Heart left ventricle (tissue), 16 donors: ENCODE measurements at regions not wholly inside any gene's neighbourhood (a gene's known extent, or its start where the extent isn't known, plus 50 kb on each side); places are given as distances from the start of the nearest gene placed in this dataset.

Experiments used
- ATAC-seq, 4 donors: fragments of 200-7000 bp; cut with Tn5 transposase; one replicate each; pipeline ENCODE4 v1.9.1; 2020 to 2022; ENCODE audit warnings: moderate library complexity in 4 of 4, mild to moderate bottlenecking in 3 of 4, moderate number of reproducible peaks in 1 of 4
- DNase-seq, 5 donors: peaks; one replicate each; pipeline ENCODE4 v3.0.0-alpha.2; 2020
- H3K27ac ChIP-seq, 12 donors: fragments of 200-600 bp; sonication (generic) in 4 of 12; one replicate each; pipeline versions ENCODE4 v1.5.0 to v1.8.0; 2016 to 2022; ENCODE audit warnings: mild to moderate bottlenecking in 2 of 12
- H3K27me3 ChIP-seq, 9 donors: fragments of 200-600 bp; sonication (generic) in 2 of 9; one replicate each; pipeline versions ENCODE4 v1.5.1 to v1.8.0; 2016 to 2022; ENCODE audit warnings: mild to moderate bottlenecking in 3 of 9
- H3K36me3 ChIP-seq, 9 donors: fragments of 200-600 bp; sonication (generic) in 2 of 9; one replicate each; pipeline versions ENCODE4 v1.5.0 to v1.8.0; 2018 to 2022; ENCODE audit warnings: mild to moderate bottlenecking in 2 of 9
- H3K4me1 ChIP-seq, 12 donors: fragments of 200-600 bp; sonication (generic) in 4 of 12; one replicate each; pipeline versions ENCODE4 v1.5.0 to v1.8.0; 2016 to 2022; ENCODE audit warnings: mild to moderate bottlenecking in 3 of 12
- H3K4me3 ChIP-seq, 12 donors: fragments of 200-600 bp; sonication (generic) in 4 of 12; one replicate each; pipeline versions ENCODE4 v1.5.0 to v1.8.0; 2017 to 2022; ENCODE audit warnings: mild to moderate bottlenecking in 9 of 12, moderate library complexity in 4 of 12
- H3K9me3 ChIP-seq, 12 donors: fragments of 200-600 bp; sonication (generic) in 4 of 12; one replicate each; pipeline versions ENCODE4 v1.5.0 to v1.8.0; 2016 to 2022; ENCODE audit warnings: mild to moderate bottlenecking in 1 of 12
- POLR2A ChIP-seq, 2 donors: fragments of 450-650 bp; IDR thresholded peaks; one replicate each; pipeline ENCODE4 v1.6.1; 2017; ENCODE audit warnings: antibody characterized with exemption in 2 of 2, mild to moderate bottlenecking in 2 of 2, moderate library complexity in 2 of 2
- WGBS, 4 donors: extraction: QIAGEN DNeasy Blood & Tissue Kit in 2 of 4; methylation state at CpG; one replicate each; pipeline versions ENCODE4 v1.1.5 to v1.1.7; 2013 to 2018; 5-methylcytosine and 5-hydroxymethylcytosine counted together
- intact Hi-C, 10 donors: fragments of 100-400 bp; cut with DNase I; formaldehyde crosslinking; loops; one replicate each; pipeline versions ENCODE4 v1.11.1 to v1.14.2; 2022
- TF ChIP-seq, protein P1 (sequence below), 12 donors: fragments of 200-600 bp; sonication (generic) in 4 of 12; IDR thresholded peaks; one replicate each; pipeline versions ENCODE4 v1.5.0 to v1.8.0; 2018 to 2022; ENCODE audit warnings: antibody characterized with exemption in 12 of 12, mild to moderate bottlenecking in 5 of 12
- donor health status: ischemic (EF 13 %, LVEDD 7.1; RV severe dilation, severe dysfunction).
- donor health status: healthy with polysubstance abuse.
- donor health status: DM: no; HTN: yes; CAD: no.
- donor health status: DM: no; HTN: no; CAD: no.
- donor health status: ischemic (EF 25% LVEDD 6.9; RV normal size, moderate dysfunction).
- donor health status: ischemic (EF 25% LVEDD 5.7; RV mildly dilated, moderate dysfunction).
- donor health status: healthy.
- donor health status: DM: yes; HTN: yes; CAD: no.
- donor health status: ischemic (EF 35%, LVEDD 5.7; RV mildly dilated, moderate dysfunction).
- donor health status: nonischemic (EF 11% LVEDD 7.7; RV severe dilation, severe dysfunction).
- donor health status: DM: yes; HTN: yes; CAD: no.
- donor health status: PGD.
- donor health status: ischemic (EF 29% LVEDD 5.4; RV normal size, mild dysfunction).
- donor health status: nonischemic (EF 23%, LVEDD 6.1; RV moderate dilation, normal function).

DNA sequence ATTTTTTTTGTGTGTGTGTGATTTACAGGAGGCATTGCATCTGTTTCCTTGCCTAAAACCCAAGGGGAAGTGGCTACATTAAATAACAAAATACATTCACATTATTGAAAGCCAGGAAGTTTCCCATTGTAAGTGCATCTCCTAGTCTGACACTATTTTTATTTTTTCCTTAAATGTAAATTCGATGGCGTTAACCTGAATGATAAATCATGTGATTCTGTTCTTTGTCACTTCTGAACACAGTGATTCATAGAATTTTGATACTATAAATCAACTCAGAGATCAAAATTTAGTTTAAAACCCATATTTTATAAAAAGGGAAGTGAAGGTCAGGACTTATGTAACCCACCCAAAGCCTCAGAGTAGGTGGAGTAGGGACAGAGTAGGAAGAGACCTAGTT lies 258.1 kb downstream of the GABRG1 start:
- WGBS, 4 donors, result 58 to 73% (median 63%) methylated on average over 2 of the region's 2 CpGs
- no peak for ATAC-seq

DNA sequence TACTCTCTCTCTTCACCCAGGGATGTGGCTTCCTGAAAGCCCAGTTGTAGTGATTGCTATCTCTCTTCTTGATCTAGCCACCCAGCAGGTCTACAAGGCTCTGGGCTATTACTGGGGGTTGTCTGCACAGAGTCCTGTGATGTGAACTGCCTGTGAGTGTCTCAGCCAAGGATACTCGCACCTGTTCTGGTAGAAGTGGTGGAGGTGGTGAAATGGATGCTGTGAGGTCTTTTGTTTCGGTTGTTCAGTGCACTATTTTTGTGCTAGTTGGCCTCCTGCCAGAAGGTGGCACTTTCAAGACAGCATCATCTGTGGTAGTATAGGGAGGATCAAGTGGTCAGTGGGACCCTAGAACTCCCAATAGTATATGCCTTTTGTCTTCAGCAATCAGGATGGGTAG lies 268.0 kb downstream of the GABRG1 start:
- 83 to 96% (median 88%) methylated on average over 2 of the region's 2 CpGs for WGBS, 4 donors
- intact Hi-C loops, result no loop called here
- Histone ChIP-seq H3K27ac (no peak overlapping the region), H3K36me3 (no peaks in the 10 kb centered on the region), H3K9me3 (peaks cover 0 to 21% (median 0%) of the 10 kb centered on the region in 12 donors), H3K4me1 (no peaks in the 10 kb centered on the region), H3K27me3 (no peaks in the 10 kb centered on the region), H3K4me3 (no peak overlapping the region)
- ATAC-seq, result no peak
- DNase-seq, result no peak
- TF ChIP-seq, protein P1, sequence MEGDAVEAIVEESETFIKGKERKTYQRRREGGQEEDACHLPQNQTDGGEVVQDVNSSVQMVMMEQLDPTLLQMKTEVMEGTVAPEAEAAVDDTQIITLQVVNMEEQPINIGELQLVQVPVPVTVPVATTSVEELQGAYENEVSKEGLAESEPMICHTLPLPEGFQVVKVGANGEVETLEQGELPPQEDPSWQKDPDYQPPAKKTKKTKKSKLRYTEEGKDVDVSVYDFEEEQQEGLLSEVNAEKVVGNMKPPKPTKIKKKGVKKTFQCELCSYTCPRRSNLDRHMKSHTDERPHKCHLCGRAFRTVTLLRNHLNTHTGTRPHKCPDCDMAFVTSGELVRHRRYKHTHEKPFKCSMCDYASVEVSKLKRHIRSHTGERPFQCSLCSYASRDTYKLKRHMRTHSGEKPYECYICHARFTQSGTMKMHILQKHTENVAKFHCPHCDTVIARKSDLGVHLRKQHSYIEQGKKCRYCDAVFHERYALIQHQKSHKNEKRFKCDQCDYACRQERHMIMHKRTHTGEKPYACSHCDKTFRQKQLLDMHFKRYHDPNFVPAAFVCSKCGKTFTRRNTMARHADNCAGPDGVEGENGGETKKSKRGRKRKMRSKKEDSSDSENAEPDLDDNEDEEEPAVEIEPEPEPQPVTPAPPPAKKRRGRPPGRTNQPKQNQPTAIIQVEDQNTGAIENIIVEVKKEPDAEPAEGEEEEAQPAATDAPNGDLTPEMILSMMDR (IDR thresholded peaks at IDR 0.05), result no peak
- TF ChIP-seq POLR2A (IDR thresholded peaks at IDR 0.05), result no peak

More for the DNA sequence above, 258.1 kb downstream of the GABRG1 start:
- Histone ChIP-seq H3K9me3 (no peaks in the 10 kb centered on the region), H3K27ac (no peak overlapping the region), H3K36me3 (no peaks in the 10 kb centered on the region), H3K4me1 (no peaks in the 10 kb centered on the region), H3K27me3 (no peaks in the 10 kb centered on the region), H3K4me3 (no peak overlapping the region)
- TF ChIP-seq POLR2A (IDR thresholded peaks at IDR 0.05), result no peak
- TF ChIP-seq, protein P1 (IDR thresholded peaks at IDR 0.05), result no peak
- no peak for DNase-seq
- intact Hi-C loops, result no loop called here

DNA sequence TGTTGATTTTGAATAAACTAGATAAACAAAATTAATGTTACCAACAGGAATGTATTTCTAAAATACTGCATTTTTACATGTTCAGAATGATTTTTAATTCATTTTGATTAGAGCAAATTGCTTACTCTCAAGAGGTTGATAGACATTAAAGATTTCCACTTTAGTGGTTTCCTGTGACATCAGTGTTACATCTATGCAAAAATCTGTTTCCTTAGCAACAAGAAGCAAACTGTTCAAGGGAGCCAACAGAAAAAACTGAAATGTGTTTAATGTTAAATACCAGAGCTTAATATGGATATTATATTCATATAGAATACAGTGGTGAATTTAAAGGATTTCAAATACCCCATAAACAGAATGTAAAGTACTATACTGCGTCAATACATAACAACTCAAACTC lies 277.8 kb downstream of the GABRG1 start:
- no peaks in the 10 kb centered on the region for H3K27me3 ChIP-seq
- TF ChIP-seq, protein P1 (IDR thresholded peaks at IDR 0.05), result no peak
- TF ChIP-seq POLR2A (IDR thresholded peaks at IDR 0.05), result no peak
- ATAC-seq (no peak), DNase-seq (no peak)
- intact Hi-C loops, result no loop called here
- H3K4me3 ChIP-seq, result no peak overlapping the region
- H3K9me3 ChIP-seq, result no peaks in the 10 kb centered on the region
- 85 to 96% (median 91%) methylated on average over 1 of the region's 1 CpG for WGBS, 4 donors
- no peaks in the 10 kb centered on the region for H3K4me1 ChIP-seq
- no peaks in the 10 kb centered on the region for H3K36me3 ChIP-seq
- no peak overlapping the region for H3K27ac ChIP-seq

GRCh38 chr4:45841791-45842190 lies 282.1 kb downstream of the GABRG1 start:
- 59 to 78% (median 73%) methylated on average over 2 of the region's 2 CpGs for WGBS, 4 donors
- H3K9me3 ChIP-seq, result no peaks in the 10 kb centered on the region
- ATAC-seq (no peak), DNase-seq (no peak)
- no peaks in the 10 kb centered on the region for H3K36me3 ChIP-seq
- H3K4me3 ChIP-seq, result no peak overlapping the region
- H3K27ac ChIP-seq, result no peak overlapping the region
- no peaks in the 10 kb centered on the region for H3K27me3 ChIP-seq
- intact Hi-C loops, result no loop called here
- H3K4me1 ChIP-seq, result no peaks in the 10 kb centered on the region
- TF ChIP-seq, protein P1 (IDR thresholded peaks at IDR 0.05), result no peak
- no peak for TF ChIP-seq POLR2A (IDR thresholded peaks at IDR 0.05)
